ENCODE measurements at regions not wholly inside any gene's neighbourhood (a gene's known extent, or its start where the extent isn't known, plus 50 kb on each side); places are given as distances from the start of the nearest gene placed in this dataset.
A peak's percentile ranks its signal among the peaks of the same experiment; 100 is the strongest.

DNA sequence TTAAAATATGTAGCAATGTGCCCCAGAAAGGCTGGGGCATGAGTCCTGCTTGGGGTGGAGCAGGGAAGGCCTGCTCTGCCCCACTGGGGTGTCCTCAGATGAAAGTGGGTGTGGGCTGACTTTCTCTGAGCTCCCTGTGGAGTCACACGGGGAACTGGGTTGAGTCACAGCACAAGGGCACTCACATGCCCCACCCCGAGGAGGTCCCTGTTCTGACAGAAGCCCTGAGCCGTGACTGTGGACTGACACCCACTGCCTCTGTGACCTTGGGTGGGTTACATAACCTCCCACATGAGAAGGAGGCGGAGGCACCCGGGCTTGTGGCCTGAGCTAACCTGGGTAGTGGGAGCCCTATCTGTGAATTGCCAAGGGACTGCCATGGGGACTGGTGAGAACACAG lies 52.5 kb upstream of the TINAGL1 start:
- Histone ChIP-seq H3K27ac (no peak overlapping the region), H3K9me3 (ENCODE audit: control insufficient read depth, low read length) (no peaks in the 10 kb centered on the region), H3K9ac (no peak overlapping the region), H3K36me3 (ENCODE audit: control insufficient read depth, insufficient read depth, low read length) (no peaks in the 10 kb centered on the region), H3K4me1 (no peaks in the 10 kb centered on the region), H2AFZ (peak overlapping the region; percentile 33), H3K4me2 (ENCODE audit: low read length) (no peak overlapping the region), H3K79me2 (no peaks in the 10 kb centered on the region), H3K4me3 (ENCODE audit: low read depth, low read length) (no peak overlapping the region), H3K27me3 (ENCODE audit: control insufficient read depth, insufficient read depth, low read length) (no peaks in the 10 kb centered on the region)
- TF ChIP-seq, protein P1, sequence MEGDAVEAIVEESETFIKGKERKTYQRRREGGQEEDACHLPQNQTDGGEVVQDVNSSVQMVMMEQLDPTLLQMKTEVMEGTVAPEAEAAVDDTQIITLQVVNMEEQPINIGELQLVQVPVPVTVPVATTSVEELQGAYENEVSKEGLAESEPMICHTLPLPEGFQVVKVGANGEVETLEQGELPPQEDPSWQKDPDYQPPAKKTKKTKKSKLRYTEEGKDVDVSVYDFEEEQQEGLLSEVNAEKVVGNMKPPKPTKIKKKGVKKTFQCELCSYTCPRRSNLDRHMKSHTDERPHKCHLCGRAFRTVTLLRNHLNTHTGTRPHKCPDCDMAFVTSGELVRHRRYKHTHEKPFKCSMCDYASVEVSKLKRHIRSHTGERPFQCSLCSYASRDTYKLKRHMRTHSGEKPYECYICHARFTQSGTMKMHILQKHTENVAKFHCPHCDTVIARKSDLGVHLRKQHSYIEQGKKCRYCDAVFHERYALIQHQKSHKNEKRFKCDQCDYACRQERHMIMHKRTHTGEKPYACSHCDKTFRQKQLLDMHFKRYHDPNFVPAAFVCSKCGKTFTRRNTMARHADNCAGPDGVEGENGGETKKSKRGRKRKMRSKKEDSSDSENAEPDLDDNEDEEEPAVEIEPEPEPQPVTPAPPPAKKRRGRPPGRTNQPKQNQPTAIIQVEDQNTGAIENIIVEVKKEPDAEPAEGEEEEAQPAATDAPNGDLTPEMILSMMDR (IDR thresholded peaks at IDR 0.05), result no peak

- no peaks in the 10 kb centered on the region for H3K4me1 ChIP-seq
- no peak overlapping the region for H3K4me2 ChIP-seq (ENCODE audit: low read length)
- no peak overlapping the region for H3K27ac ChIP-seq
- no peaks in the 10 kb centered on the region for H3K9me3 ChIP-seq (ENCODE audit: control insufficient read depth, low read length)
- no peaks in the 10 kb centered on the region for H3K79me2 ChIP-seq
- no peaks in the 10 kb centered on the region for H3K27me3 ChIP-seq (ENCODE audit: control insufficient read depth, insufficient read depth, low read length)
- no peak overlapping the region for H3K4me3 ChIP-seq (ENCODE audit: low read depth, low read length)
- H3K36me3 ChIP-seq (ENCODE audit: control insufficient read depth, insufficient read depth, low read length), result no peaks in the 10 kb centered on the region
- TF ChIP-seq, protein P1 (IDR thresholded peaks at IDR 0.05), result no peak
- no peak overlapping the region for H3K9ac ChIP-seq
- peak overlapping the region; percentile 33 for H2AFZ ChIP-seq
Observed at GRCh38 chr1:31524186-31524901, 52.0 kb upstream of the TINAGL1 start.
